ENCODE measurements at regions not wholly inside any gene's neighbourhood (a gene's known extent, or its start where the extent isn't known, plus 50 kb on each side); places are given as distances from the start of the nearest gene placed in this dataset.
A peak's percentile ranks its signal among the peaks of the same experiment; 100 is the strongest.
"Not testable (repeated sequence)": the region's sequence is repeated elsewhere in the genome, so short reads cannot be mapped to it uniquely, and the experiment has no call there.

DNA sequence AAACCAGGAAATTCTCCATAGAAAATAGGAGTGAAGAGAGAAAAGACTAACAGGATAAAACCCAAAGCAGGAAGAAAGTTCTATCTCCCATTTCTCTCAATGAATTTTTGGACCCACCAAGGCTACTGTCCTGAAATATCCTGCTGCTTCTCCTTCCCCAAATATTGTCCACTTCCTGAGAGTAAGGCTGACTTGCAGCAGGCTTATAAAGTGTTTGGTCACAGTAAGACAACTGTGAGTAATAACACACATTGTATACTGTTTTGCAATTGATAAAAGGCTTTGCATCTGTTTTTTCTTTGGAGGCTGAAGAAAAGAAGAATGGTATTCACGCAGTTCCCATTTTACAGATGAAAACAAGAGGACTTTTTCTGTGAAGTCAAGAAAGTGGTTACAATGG lies 52.8 kb downstream of the FOXD4L6 start:
- DNase-seq; H3K9me3 Mint-ChIP-seq (ENCODE audit: low read depth); ATAC-seq; CTCF ChIA-PET; POLR2A ChIA-PET; H3K27ac Mint-ChIP-seq; intact Hi-C loops (cut with DNase I, micrococcal nuclease); H3K4me3 Mint-ChIP-seq; H3K4me1 Mint-ChIP-seq; H3K36me3 Mint-ChIP-seq (ENCODE audit: low read depth): not testable (repeated sequence)
- peaks cover 34% of the 10 kb centered on the region for H3K27me3 Mint-ChIP-seq

DNA sequence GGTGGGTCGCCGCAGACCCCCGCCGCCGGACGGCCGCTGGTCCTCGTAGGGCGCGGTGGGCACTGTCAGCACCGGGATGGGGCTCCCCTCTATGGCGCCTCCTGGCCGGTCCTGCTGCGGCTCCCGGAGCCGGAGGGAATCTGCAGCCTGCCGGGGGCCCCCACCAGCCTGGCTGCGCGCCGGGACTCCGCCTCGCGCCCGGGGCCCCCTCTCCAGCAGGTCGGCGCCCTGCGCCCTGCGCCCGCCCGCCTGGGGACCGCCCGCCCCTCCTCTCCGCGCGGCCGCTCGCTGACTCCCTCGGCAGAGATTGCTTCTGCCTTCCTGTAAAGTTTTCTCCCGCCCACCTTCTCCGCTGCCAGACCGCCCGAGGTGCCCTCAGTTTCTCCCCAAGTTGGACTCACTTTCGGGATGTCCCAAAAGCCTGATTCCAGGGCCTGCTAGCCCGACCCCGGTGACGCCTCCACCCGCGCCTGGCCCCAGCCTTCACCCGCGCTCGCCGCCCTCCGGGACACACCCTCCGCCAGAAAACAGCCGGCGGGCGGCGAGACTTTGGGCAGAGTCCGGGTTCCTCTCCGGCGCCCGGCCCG lies 54.0 kb downstream of the FOXD4L6 start:
- intact Hi-C loops (cut with DNase I, micrococcal nuclease); H3K27ac Mint-ChIP-seq; H3K4me1 Mint-ChIP-seq; H3K36me3 Mint-ChIP-seq (ENCODE audit: low read depth); CTCF ChIA-PET; H3K9me3 Mint-ChIP-seq (ENCODE audit: low read depth); POLR2A ChIA-PET: not testable (repeated sequence)
- peak; percentile 38 for DNase-seq
- peaks cover 33% of the 10 kb centered on the region for H3K27me3 Mint-ChIP-seq
- H3K4me3 Mint-ChIP-seq, result peak overlapping the region; percentile 72
- ATAC-seq, result peak; percentile 69

DNA sequence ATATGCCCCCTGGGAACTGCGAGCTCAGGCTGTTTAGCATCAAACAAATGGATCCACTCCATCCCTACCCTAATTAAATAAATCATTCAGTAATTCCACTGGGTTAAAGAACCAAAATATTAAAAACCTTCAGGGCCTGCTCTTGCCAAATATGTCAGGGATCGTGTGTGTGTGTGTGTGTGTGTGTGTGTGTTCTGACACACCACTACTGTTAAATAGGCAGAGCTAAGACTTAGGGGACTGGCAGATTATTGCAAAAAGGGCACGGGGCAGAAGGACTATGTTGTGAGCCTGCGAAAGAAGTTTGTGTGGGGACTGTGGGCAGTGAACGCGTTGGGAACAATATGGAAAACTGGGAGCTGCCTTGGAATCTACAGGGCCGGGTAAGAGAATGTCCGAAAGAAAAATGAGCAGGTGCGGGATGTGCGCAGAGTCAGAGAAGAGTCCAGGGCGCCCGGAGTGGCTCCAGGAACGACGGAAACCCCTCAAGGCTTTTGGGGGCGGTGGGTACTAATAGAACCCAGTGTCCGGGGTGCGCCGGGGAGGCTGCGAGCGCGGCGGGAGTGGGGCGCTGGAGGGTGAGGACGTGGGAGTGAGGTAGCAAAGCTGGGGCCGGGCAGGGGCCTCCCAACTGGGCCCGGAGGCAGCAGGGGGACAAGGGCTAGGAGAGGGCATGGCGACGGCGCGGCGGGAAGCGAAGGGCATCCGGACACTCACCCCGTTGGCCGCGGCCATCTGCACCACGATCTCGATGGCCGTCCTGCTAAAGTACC lies 54.8 kb downstream of the FOXD4L6 start:
- DNase-seq; H3K27ac Mint-ChIP-seq; H3K9me3 Mint-ChIP-seq (ENCODE audit: low read depth); POLR2A ChIA-PET; ATAC-seq; intact Hi-C loops (cut with DNase I, micrococcal nuclease); H3K36me3 Mint-ChIP-seq (ENCODE audit: low read depth); H3K4me1 Mint-ChIP-seq; CTCF ChIA-PET: not testable (repeated sequence)
- Mint-ChIP-seq H3K27me3 (peaks cover 33% of the 10 kb centered on the region), H3K4me3 (peak overlapping the region; percentile 50)

DNA sequence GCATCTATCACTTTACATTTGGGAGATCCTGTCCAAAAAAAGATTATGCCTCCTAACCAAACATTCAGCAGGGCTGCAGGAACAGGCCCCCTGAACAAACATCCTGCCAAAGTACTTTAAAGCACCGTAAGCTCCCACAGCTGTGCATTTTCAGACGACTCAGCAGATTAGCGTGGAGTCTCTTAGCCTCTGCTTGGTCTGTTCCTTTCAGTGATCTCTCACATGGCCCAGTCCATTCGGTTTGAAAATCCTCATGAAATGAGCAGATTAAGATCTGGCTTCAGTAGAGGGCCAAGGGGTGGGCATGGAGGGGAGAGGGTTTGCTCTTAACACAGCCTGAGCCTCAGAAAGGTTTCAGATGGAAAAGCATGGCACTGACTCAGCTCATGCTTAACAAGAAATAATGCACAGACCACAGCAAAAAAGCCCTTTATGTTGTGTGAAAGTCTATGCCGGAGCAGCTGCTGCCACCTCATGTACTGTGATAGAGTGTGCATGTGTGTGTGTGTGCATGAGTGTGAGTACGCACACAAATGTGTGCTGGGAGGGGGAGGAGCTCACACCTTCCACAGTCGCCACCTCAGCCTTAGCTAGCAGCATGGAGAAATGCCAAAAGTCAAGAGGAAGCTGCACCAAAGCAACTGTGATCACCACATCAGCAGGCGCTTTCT lies 64.2 kb downstream of the FOXD4L6 start:
- DNase-seq (peak; percentile 66), ATAC-seq (peak; percentile 94)
- CTCF ChIA-PET; H3K27me3 Mint-ChIP-seq; intact Hi-C loops (cut with DNase I, micrococcal nuclease); POLR2A ChIA-PET; H3K9me3 Mint-ChIP-seq (ENCODE audit: low read depth); H3K4me3 Mint-ChIP-seq; H3K4me1 Mint-ChIP-seq; H3K36me3 Mint-ChIP-seq (ENCODE audit: low read depth): not testable (repeated sequence)
- H3K27ac Mint-ChIP-seq, result peak overlapping the region; percentile 19

DNA sequence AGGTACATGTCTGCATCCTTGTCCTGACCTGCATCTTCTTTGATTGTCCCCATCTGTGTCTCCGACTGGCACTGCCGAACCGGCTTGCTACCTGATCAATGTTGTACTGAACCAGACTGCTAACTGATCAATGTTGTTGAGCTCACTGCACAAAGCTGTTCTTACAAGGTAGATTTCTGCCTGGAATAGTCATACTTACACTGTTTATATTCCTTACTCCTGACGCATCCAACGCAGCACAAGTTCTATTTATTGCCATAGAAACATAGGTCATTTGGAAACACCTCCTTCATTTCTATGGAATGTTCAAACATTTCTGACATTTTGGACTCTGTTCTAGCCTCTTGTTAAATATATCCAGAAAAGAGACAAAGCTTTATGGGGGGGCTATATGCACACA lies 65.2 kb downstream of the FOXD4L6 start:
- CTCF ChIA-PET; H3K27ac Mint-ChIP-seq; intact Hi-C loops (cut with DNase I, micrococcal nuclease); ATAC-seq; DNase-seq; H3K4me3 Mint-ChIP-seq; H3K27me3 Mint-ChIP-seq; H3K4me1 Mint-ChIP-seq; H3K9me3 Mint-ChIP-seq (ENCODE audit: low read depth); POLR2A ChIA-PET; H3K36me3 Mint-ChIP-seq (ENCODE audit: low read depth): not testable (repeated sequence)

DNA sequence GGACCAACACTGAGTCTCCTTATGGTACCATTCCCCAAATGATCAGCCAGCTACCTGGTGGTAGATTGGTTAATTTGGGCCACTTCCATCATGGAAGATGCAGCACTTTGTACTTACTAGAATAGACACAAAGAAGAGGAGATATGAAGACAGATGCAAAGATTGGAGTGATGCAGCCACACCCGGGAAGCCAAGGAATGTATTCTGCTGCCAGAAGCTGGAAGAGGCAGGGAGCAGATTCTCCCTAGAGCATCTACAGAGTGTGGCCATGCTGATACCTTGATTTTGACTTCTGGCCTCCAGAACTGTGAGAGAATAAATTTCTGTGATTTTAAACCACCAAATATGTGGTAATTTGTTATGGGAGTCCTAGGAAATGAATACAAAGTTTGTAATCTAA lies 68.9 kb downstream of the FOXD4L6 start:
- intact Hi-C loops (cut with DNase I, micrococcal nuclease); H3K27ac Mint-ChIP-seq; H3K4me1 Mint-ChIP-seq; CTCF ChIA-PET; H3K9me3 Mint-ChIP-seq (ENCODE audit: low read depth); H3K27me3 Mint-ChIP-seq; H3K36me3 Mint-ChIP-seq (ENCODE audit: low read depth); H3K4me3 Mint-ChIP-seq; DNase-seq; ATAC-seq; POLR2A ChIA-PET: not testable (repeated sequence)

DNA sequence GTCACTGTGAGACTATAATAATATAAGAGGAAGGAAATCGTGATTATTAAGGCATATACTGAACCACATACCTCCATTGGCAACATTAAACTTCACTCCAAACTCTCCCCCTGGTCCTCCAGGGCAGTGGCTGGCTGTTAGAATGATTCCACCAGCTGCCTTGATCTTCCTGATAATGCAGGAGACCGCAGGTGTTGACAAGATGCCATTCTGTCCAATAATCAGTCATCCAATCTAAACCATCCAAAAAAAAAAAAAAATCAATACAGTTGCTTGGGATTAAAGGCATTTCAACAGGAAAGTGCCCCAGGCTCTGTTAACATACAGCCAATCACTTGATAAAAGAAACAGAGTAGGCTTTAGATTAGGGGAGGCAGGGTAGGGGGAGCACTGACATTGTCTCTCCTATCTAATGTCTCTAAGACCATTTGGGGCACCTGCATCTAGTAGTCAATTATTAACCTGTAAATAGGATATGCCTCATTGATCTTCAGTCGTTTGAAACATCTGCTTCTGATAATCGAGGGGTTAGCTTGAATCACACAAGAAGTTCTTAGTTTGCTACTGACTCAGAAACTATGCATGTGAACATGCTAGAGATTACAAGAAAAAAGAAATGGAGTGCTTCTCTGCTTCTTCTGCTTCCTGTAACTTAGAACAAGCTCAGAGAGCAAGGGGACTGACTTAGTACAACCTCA lies 74.7 kb downstream of the FOXD4L6 start:
- H3K9me3 Mint-ChIP-seq (ENCODE audit: low read depth); H3K36me3 Mint-ChIP-seq (ENCODE audit: low read depth); H3K4me3 Mint-ChIP-seq; intact Hi-C loops (cut with DNase I, micrococcal nuclease); H3K4me1 Mint-ChIP-seq; DNase-seq; H3K27me3 Mint-ChIP-seq; ATAC-seq; POLR2A ChIA-PET; CTCF ChIA-PET; H3K27ac Mint-ChIP-seq: not testable (repeated sequence)

DNA sequence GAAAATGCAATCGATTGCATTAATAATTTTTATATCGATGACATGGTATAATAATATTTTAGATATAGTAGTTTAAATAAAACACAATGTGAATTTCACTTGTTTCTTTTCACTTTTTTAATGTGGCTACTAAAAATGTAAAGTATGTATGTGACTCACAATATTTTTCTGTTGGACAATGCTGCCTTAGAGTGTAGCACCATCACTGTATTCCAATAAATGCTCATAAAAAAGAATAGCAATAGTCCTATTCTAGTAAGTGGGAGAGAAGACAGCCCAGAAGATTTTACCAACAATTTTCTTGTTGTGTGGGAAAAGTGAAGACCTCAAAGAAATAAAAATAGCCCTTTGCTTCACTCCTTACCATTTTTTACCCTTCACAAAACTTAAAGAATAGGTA lies 79.8 kb downstream of the FOXD4L6 start:
- H3K27ac Mint-ChIP-seq; DNase-seq; POLR2A ChIA-PET; H3K27me3 Mint-ChIP-seq; CTCF ChIA-PET; ATAC-seq; H3K4me1 Mint-ChIP-seq; H3K9me3 Mint-ChIP-seq (ENCODE audit: low read depth); H3K4me3 Mint-ChIP-seq; H3K36me3 Mint-ChIP-seq (ENCODE audit: low read depth); intact Hi-C loops (cut with DNase I, micrococcal nuclease): not testable (repeated sequence)

DNA sequence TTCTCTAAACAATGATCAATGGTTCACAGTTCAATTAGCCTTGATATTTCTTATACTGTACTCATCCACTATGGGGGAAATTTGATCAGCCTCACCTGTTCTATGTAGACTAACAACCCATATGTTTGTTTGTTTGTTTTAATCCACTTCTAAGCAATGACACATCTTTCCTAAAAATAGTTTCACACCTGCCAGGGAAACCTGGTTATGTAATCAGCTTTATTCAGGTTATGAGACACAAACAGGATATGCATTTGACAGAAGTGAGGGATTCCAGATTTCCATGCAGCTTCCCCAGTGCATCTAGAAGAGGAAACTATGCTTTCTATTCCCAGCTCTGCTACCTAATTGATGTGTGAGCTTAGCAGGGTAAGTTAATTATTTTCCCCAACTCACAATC lies 80.7 kb downstream of the FOXD4L6 start:
- H3K36me3 Mint-ChIP-seq (ENCODE audit: low read depth); H3K27ac Mint-ChIP-seq; DNase-seq; intact Hi-C loops (cut with DNase I, micrococcal nuclease); H3K4me3 Mint-ChIP-seq; H3K4me1 Mint-ChIP-seq; H3K9me3 Mint-ChIP-seq (ENCODE audit: low read depth); ATAC-seq; H3K27me3 Mint-ChIP-seq; CTCF ChIA-PET; POLR2A ChIA-PET: not testable (repeated sequence)

DNA sequence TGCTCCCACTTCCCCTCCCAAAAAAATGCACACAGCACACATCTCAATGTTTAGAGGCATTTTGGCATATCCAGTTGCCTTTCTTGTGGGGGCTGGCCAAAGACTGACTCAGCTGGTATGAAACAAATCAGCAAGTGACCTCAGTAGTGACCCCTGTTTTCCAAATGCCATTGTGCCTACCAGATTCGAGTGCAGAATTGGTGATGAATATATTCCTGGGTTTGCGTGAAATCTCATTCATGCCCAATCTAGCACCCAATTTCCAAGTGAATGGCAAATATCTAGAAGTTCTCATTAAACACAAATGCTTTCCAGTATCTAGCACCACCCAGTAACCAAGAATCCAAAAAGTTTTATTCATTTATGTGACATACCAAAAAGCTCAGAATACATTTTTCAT lies 83.6 kb downstream of the FOXD4L6 start:
- H3K4me1 Mint-ChIP-seq; ATAC-seq; CTCF ChIA-PET; DNase-seq; POLR2A ChIA-PET; H3K36me3 Mint-ChIP-seq (ENCODE audit: low read depth); intact Hi-C loops (cut with DNase I, micrococcal nuclease); H3K27ac Mint-ChIP-seq; H3K4me3 Mint-ChIP-seq; H3K27me3 Mint-ChIP-seq; H3K9me3 Mint-ChIP-seq (ENCODE audit: low read depth): not testable (repeated sequence)

DNA sequence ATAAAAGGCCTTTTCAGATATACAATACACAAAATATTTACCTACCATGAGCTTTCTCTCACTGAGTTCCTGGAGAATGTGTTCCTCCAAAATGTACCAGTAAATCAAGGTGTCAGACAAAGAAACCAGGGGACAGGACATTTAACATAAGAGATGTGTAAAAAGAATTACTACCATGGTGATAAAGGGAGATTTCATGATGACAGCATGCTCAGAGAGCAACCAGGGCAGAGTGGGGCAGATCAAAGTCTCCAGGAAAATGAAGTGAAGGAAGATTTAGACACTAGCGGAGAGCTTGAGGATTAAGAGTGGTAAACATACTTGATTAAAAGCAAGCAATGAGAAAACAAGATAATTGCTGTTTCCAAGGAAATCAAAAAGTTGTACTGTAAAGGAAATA lies 85.0 kb downstream of the FOXD4L6 start:
- H3K9me3 Mint-ChIP-seq (ENCODE audit: low read depth); H3K4me3 Mint-ChIP-seq; DNase-seq; ATAC-seq; H3K27ac Mint-ChIP-seq; H3K36me3 Mint-ChIP-seq (ENCODE audit: low read depth); POLR2A ChIA-PET; CTCF ChIA-PET; H3K4me1 Mint-ChIP-seq; intact Hi-C loops (cut with DNase I, micrococcal nuclease); H3K27me3 Mint-ChIP-seq: not testable (repeated sequence)

DNA sequence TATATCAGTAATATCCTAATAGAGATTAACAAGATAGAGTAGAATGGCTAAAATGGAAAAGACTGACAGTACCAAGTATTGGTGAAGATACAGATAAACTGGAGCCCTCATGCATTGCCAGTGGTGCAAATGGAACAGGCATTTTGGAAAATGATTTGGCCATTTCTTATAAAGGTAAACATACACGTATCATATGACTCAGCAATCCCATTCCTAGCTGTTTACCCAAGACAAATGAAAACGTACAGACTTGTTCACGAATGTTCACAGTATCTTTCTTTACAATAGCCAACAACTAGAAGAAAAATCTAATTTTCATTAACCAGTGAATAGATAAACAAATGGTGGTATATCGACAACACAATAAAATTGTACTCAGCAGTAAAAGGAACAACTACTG lies 86.4 kb downstream of the FOXD4L6 start:
- ATAC-seq; POLR2A ChIA-PET; H3K36me3 Mint-ChIP-seq (ENCODE audit: low read depth); H3K4me1 Mint-ChIP-seq; H3K27ac Mint-ChIP-seq; H3K27me3 Mint-ChIP-seq; intact Hi-C loops (cut with DNase I, micrococcal nuclease); CTCF ChIA-PET; H3K4me3 Mint-ChIP-seq; H3K9me3 Mint-ChIP-seq (ENCODE audit: low read depth); DNase-seq: not testable (repeated sequence)
